ENCODE measurements at regions not wholly inside any gene's neighbourhood (a gene's known extent, or its start where the extent isn't known, plus 50 kb on each side); places are given as distances from the start of the nearest gene placed in this dataset.

DNA sequence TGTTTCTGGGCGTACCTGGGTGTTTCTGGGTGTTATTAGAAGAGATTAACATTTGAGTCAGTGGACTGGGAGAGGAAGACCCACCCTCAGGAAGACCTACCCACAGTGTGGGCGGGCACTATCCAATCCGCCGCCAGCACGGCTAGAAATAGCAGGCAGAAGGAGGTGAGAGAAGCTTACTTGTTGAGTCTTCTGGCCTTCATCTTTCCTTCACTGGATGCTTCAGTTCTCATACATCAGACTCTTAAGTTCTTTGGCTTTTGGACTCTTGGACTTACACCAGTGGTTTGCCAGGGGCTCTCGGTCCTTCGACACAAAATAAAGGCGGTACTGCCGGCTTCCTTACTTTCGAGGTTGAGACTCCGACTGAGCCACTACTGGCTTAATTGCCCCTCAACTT lies 654.6 kb upstream of the CADM2 start:
- H3K9me2 ChIP-seq (replicated peaks; ENCODE audit: low read depth, low read length), result no peaks in the 10 kb centered on the region
- H3K4me3 ChIP-seq (ENCODE audit: low read length, poor library complexity, severe bottlenecking), result no peak overlapping the region
- TF ChIP-seq, protein P1, sequence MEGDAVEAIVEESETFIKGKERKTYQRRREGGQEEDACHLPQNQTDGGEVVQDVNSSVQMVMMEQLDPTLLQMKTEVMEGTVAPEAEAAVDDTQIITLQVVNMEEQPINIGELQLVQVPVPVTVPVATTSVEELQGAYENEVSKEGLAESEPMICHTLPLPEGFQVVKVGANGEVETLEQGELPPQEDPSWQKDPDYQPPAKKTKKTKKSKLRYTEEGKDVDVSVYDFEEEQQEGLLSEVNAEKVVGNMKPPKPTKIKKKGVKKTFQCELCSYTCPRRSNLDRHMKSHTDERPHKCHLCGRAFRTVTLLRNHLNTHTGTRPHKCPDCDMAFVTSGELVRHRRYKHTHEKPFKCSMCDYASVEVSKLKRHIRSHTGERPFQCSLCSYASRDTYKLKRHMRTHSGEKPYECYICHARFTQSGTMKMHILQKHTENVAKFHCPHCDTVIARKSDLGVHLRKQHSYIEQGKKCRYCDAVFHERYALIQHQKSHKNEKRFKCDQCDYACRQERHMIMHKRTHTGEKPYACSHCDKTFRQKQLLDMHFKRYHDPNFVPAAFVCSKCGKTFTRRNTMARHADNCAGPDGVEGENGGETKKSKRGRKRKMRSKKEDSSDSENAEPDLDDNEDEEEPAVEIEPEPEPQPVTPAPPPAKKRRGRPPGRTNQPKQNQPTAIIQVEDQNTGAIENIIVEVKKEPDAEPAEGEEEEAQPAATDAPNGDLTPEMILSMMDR (conservative IDR thresholded peaks at IDR 0.05; ENCODE audit: low read length), result no peak
- no peak for TF ChIP-seq EZH2phosphoT487 (IDR thresholded peaks at IDR 0.05; ENCODE audit: borderline replicate concordance)
- H3K36me3 ChIP-seq (ENCODE audit: insufficient read depth, low read length), result no peaks in the 10 kb centered on the region
- no peaks in the 10 kb centered on the region for H4K20me1 ChIP-seq (ENCODE audit: insufficient read depth, low read length, poor library complexity, severe bottlenecking)
- no peaks in the 10 kb centered on the region for H3K9me3 ChIP-seq (ENCODE audit: insufficient read depth, low read depth, low read length)
- no peaks in the 10 kb centered on the region for H3K27me3 ChIP-seq (ENCODE audit: insufficient read depth, low read length, poor library complexity, severe bottlenecking)
- no peak overlapping the region for H3K4me2 ChIP-seq (ENCODE audit: low read depth, low read length, poor library complexity, severe bottlenecking)
- H3K79me2 ChIP-seq (ENCODE audit: insufficient read depth, low read length), result no peaks in the 10 kb centered on the region
- H2AFZ ChIP-seq (ENCODE audit: low read length), result no peak overlapping the region
- H3K4me1 ChIP-seq (ENCODE audit: insufficient read depth, low read length, poor library complexity, severe bottlenecking), result no peaks in the 10 kb centered on the region
- no peak overlapping the region for H3K9ac ChIP-seq (ENCODE audit: low read depth, low read length, poor library complexity, severe bottlenecking)
- no peaks in the 10 kb centered on the region for H3F3A ChIP-seq (ENCODE audit: low read depth)

DNA sequence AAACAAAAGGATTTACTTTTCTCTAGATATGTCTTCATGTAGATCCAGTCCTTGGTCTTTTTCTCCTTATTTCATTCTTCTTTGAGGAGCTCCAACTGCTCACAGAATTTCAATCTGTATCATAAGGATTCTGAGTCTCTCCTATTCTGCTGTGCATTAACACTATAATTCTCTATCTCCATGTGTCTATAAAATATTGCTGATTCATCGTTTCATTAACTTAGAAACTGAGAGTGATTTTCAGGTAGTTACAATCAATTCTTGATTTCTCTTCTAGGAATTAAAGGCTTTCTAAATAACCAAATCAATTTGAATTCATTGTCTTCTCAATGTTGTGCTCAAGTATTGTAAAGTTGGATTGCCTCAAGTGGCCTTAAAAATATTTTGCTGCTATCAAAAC lies 651.5 kb upstream of the CADM2 start:
- TF ChIP-seq, protein P1 (conservative IDR thresholded peaks at IDR 0.05; ENCODE audit: low read length), result no peak
- no peak for TF ChIP-seq EZH2phosphoT487 (IDR thresholded peaks at IDR 0.05; ENCODE audit: borderline replicate concordance)
- no peaks in the 10 kb centered on the region for H4K20me1 ChIP-seq (ENCODE audit: insufficient read depth, low read length, poor library complexity, severe bottlenecking)
- H3K9me3 ChIP-seq (ENCODE audit: insufficient read depth, low read depth, low read length), result no peaks in the 10 kb centered on the region
- H2AFZ ChIP-seq (ENCODE audit: low read length), result no peak overlapping the region
- H3F3A ChIP-seq (ENCODE audit: low read depth), result no peaks in the 10 kb centered on the region
- no peak overlapping the region for H3K9ac ChIP-seq (ENCODE audit: low read depth, low read length, poor library complexity, severe bottlenecking)
- H3K27me3 ChIP-seq (ENCODE audit: insufficient read depth, low read length, poor library complexity, severe bottlenecking), result no peaks in the 10 kb centered on the region
- no peak overlapping the region for H3K4me3 ChIP-seq (ENCODE audit: low read length, poor library complexity, severe bottlenecking)
- no peaks in the 10 kb centered on the region for H3K79me2 ChIP-seq (ENCODE audit: insufficient read depth, low read length)
- no peak overlapping the region for H3K4me2 ChIP-seq (ENCODE audit: low read depth, low read length, poor library complexity, severe bottlenecking)
- no peaks in the 10 kb centered on the region for H3K4me1 ChIP-seq (ENCODE audit: insufficient read depth, low read length, poor library complexity, severe bottlenecking)
- no peaks in the 10 kb centered on the region; the same call in 1 of the 2 replicates for H3K9me2 ChIP-seq (replicated peaks; ENCODE audit: low read depth, low read length)
- no peaks in the 10 kb centered on the region for H3K36me3 ChIP-seq (ENCODE audit: insufficient read depth, low read length)

DNA sequence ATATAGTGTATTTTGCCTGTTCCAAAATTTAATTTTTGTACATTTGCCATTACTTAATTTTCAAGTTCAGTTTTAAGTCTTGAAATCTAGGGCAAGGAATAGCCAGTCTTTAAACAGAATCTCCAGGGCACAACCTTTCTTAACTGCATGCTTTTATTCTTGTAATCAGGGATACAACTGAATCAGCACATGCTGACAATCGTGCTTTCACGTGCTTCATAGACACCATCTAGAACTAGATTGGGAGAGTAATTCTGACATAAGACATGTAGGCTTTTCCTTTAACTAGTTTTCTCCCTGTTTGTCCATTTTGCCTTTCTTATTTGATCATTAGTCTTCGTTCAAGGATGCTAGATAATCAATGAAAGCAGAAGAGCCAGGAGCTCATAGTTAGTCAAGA lies 650.4 kb upstream of the CADM2 start:
- H3K9me3 ChIP-seq (ENCODE audit: insufficient read depth, low read depth, low read length), result no peaks in the 10 kb centered on the region
- H3K9ac ChIP-seq (ENCODE audit: low read depth, low read length, poor library complexity, severe bottlenecking), result no peak overlapping the region
- TF ChIP-seq, protein P1 (conservative IDR thresholded peaks at IDR 0.05; ENCODE audit: low read length), result no peak
- TF ChIP-seq EZH2phosphoT487 (IDR thresholded peaks at IDR 0.05; ENCODE audit: borderline replicate concordance), result no peak
- H3K4me2 ChIP-seq (ENCODE audit: low read depth, low read length, poor library complexity, severe bottlenecking), result no peak overlapping the region
- no peaks in the 10 kb centered on the region for H3K36me3 ChIP-seq (ENCODE audit: insufficient read depth, low read length)
- H3K9me2 ChIP-seq (replicated peaks; ENCODE audit: low read depth, low read length), result no peaks in the 10 kb centered on the region; the same call in 1 of the 2 replicates
- H4K20me1 ChIP-seq (ENCODE audit: insufficient read depth, low read length, poor library complexity, severe bottlenecking), result no peaks in the 10 kb centered on the region
- no peaks in the 10 kb centered on the region for H3F3A ChIP-seq (ENCODE audit: low read depth)
- H3K27me3 ChIP-seq (ENCODE audit: insufficient read depth, low read length, poor library complexity, severe bottlenecking), result no peaks in the 10 kb centered on the region
- H2AFZ ChIP-seq (ENCODE audit: low read length), result no peak overlapping the region
- H3K4me3 ChIP-seq (ENCODE audit: low read length, poor library complexity, severe bottlenecking), result no peak overlapping the region
- H3K79me2 ChIP-seq (ENCODE audit: insufficient read depth, low read length), result no peaks in the 10 kb centered on the region
- H3K4me1 ChIP-seq (ENCODE audit: insufficient read depth, low read length, poor library complexity, severe bottlenecking), result no peaks in the 10 kb centered on the region
